CD14-positive monocyte (primary cell): ENCODE measurements at regions not wholly inside any gene's neighbourhood (a gene's known extent, or its start where the extent isn't known, plus 50 kb on each side); places are given as distances from the start of the nearest gene placed in this dataset.

Source experiments
- DNase-seq, 3 donors: peaks; one replicate each; pipeline ENCODE4 v3.0.0-alpha.2; 2011 to 2022
- H2AFZ ChIP-seq: 2 replicates; pipeline ENCODE4 v1.6.0; 2012; ENCODE audit warnings: mild to moderate bottlenecking, low read depth, low read length, inconsistent platforms; ENCODE audit not compliant: insufficient read depth, poor library complexity, severe bottlenecking
- H3K27ac ChIP-seq, 2 donors: 1 replicate in 1 of 2; 2 replicates in 1 of 2; pipeline ENCODE4 v1.5.1; 2012 to 2013; ENCODE audit warnings: low read length in 2 of 2, control low read depth in 1 of 2, inconsistent platforms in 1 of 2, low read depth in 1 of 2, mild to moderate bottlenecking in 1 of 2
- H3K27me3 ChIP-seq, 2 donors: one replicate each; pipeline versions ENCODE4 v1.6.0 to v1.6.1; 2011 to 2013; ENCODE audit warnings: low read length in 2 of 2; ENCODE audit not compliant: control insufficient read depth in 2 of 2, insufficient read depth in 2 of 2
- H3K36me3 ChIP-seq, 2 donors: replicated peaks in 1 of 2; 1 replicate in 1 of 2; 2 replicates in 1 of 2; pipeline versions ENCODE4 v1.5.1 to v1.6.1; 2012 to 2013; ENCODE audit warnings: low read length in 2 of 2, control low read depth in 1 of 2, inconsistent platforms in 1 of 2, mild to moderate bottlenecking in 1 of 2; ENCODE audit not compliant: insufficient read depth in 2 of 2, control insufficient read depth in 1 of 2
- H3K4me1 ChIP-seq, 2 donors: 1 replicate in 1 of 2; 2 replicates in 1 of 2; pipeline versions ENCODE4 v1.5.1 to v1.6.1; 2012 to 2013; ENCODE audit warnings: low read length in 2 of 2, control low read depth in 1 of 2, inconsistent platforms in 1 of 2, mild to moderate bottlenecking in 1 of 2, moderate library complexity in 1 of 2; ENCODE audit not compliant: insufficient read depth in 2 of 2, control insufficient read depth in 1 of 2
- H3K4me2 ChIP-seq: replicated peaks from 2 replicates; pipeline ENCODE3; 2012; ENCODE audit warnings: low read length, moderate library complexity, mild to moderate bottlenecking; ENCODE audit not compliant: poor library complexity, severe bottlenecking; ENCODE audit errors: extremely low read depth
- H3K4me3 ChIP-seq, 3 experiments: fragments of 200-600 bp in 1 of 3; sonication (generic) in 1 of 3; replicated peaks in 1 of 3; 1 replicate in 2 of 3; 2 replicates in 1 of 3; pipeline ENCODE4 v1.5.1; 2011 to 2013; ENCODE audit warnings: low read length in 3 of 3, mild to moderate bottlenecking in 3 of 3, control low read depth in 2 of 3, low read depth in 2 of 3, inconsistent platforms in 1 of 3, moderate library complexity in 1 of 3
- H3K79me2 ChIP-seq: 2 replicates; pipeline ENCODE4 v1.6.0; 2012; ENCODE audit warnings: mild to moderate bottlenecking, control low read depth, inconsistent platforms, low read length, moderate library complexity; ENCODE audit not compliant: insufficient read depth
- H3K9ac ChIP-seq: 2 replicates; pipeline ENCODE4 v1.6.0; 2017; ENCODE audit warnings: low read length, mild to moderate bottlenecking; ENCODE audit not compliant: insufficient read depth, poor library complexity, severe bottlenecking
- H3K9me3 ChIP-seq, 2 donors: replicated peaks in 1 of 2; 1 replicate in 1 of 2; 2 replicates in 1 of 2; pipeline versions ENCODE4 v1.5.1 to v1.6.1; 2012 to 2013; ENCODE audit warnings: low read length in 2 of 2, control low read depth in 1 of 2; ENCODE audit not compliant: control insufficient read depth in 1 of 2, insufficient read depth in 1 of 2
- H4K20me1 ChIP-seq: 2 replicates; pipeline ENCODE4 v1.6.0; 2012; ENCODE audit warnings: mild to moderate bottlenecking, low read length, control low read depth, moderate library complexity; ENCODE audit not compliant: insufficient read depth
- H3K27ac Mint-ChIP-seq, 7 donors: one replicate each; pipeline ENCODE4 v1.8.0; 2020; ENCODE audit warnings: mild to moderate bottlenecking in 7 of 7, mixed read lengths in 7 of 7, moderate library complexity in 6 of 7, inconsistent platforms in 2 of 7
- H3K27me3 Mint-ChIP-seq, 3 donors: one replicate each; pipeline ENCODE4 v1.8.0; 2021 to 2022; ENCODE audit warnings: low read depth in 3 of 3, mild to moderate bottlenecking in 3 of 3, mixed read lengths in 3 of 3, moderate library complexity in 3 of 3, inconsistent platforms in 1 of 3
- H3K36me3 Mint-ChIP-seq, 2 donors: one replicate each; pipeline ENCODE4 v1.8.0; 2020; ENCODE audit warnings: mixed read lengths in 2 of 2, inconsistent platforms in 1 of 2, mild to moderate bottlenecking in 1 of 2
- H3K4me1 Mint-ChIP-seq: one replicate; pipeline ENCODE4 v1.8.0; 2020; ENCODE audit warnings: mild to moderate bottlenecking, mixed read lengths
- H3K4me3 Mint-ChIP-seq, 2 donors: one replicate each; pipeline ENCODE4 v1.8.0; 2020; ENCODE audit warnings: mild to moderate bottlenecking in 2 of 2, mixed read lengths in 2 of 2, moderate library complexity in 1 of 2
- H3K9me3 Mint-ChIP-seq, 7 donors: one replicate each; pipeline ENCODE4 v1.8.0; 2020 to 2022; ENCODE audit warnings: mixed read lengths in 7 of 7, mild to moderate bottlenecking in 6 of 7, moderate library complexity in 6 of 7, inconsistent platforms in 2 of 7
- CTCF ChIP-seq: fragments of 200-600 bp; IDR thresholded peaks from one replicate; pipeline ENCODE4 v1.8.0; 2022; ENCODE audit warnings: antibody characterized with exemption, mild to moderate bottlenecking
- WGBS: methylation state at CpG from one replicate; pipeline ENCODE4 v1.1.5; 2013; ENCODE audit warnings: missing lambda C conversion rate; ENCODE audit not compliant: insufficient coverage; 5-methylcytosine and 5-hydroxymethylcytosine counted together
- intact Hi-C, 2 donors: fragments of 100-400 bp; cut with micrococcal nuclease; formaldehyde crosslinking; loops; one replicate each; pipeline versions ENCODE4 v1.15.0 to v1.15.1; 2023

GRCh38 chr5:4411664-4412063, 728.5 kb upstream of the ADAMTS16 start:
- Histone ChIP-seq H3K4me3 (no peak overlapping the region), H3K9ac (no peak overlapping the region), H4K20me1 (no peaks in the 10 kb centered on the region), H3K9me3 (peaks cover 0 to 28% of the 10 kb centered on the region in 2 donors), H2AFZ (no peak overlapping the region), H3K27ac (no peak overlapping the region), H3K79me2 (no peaks in the 10 kb centered on the region), H3K27me3 (no peaks in the 10 kb centered on the region), H3K36me3 (no peaks in the 10 kb centered on the region), H3K4me1 (no peaks in the 10 kb centered on the region), H3K4me2 (no peak overlapping the region)
- H3K36me3 Mint-ChIP-seq: no peaks in the 10 kb centered on the region
- H3K9me3 Mint-ChIP-seq: peaks cover 2 to 26% (median 6%) of the 10 kb centered on the region in 7 donors
- WGBS: 60% methylated on average over 1 of the region's 8 CpGs
- H3K4me3 Mint-ChIP-seq: no peak overlapping the region
- no peaks in the 10 kb centered on the region for H3K4me1 Mint-ChIP-seq
- no peak for DNase-seq
- no peak for TF ChIP-seq CTCF
- H3K27ac Mint-ChIP-seq: no peak overlapping the region
- peaks cover 0 to 1% (median 0%) of the 10 kb centered on the region in 3 donors for H3K27me3 Mint-ChIP-seq
- intact Hi-C loops: no loop called here

- Mint-ChIP-seq H3K4me1 (no peaks in the 10 kb centered on the region), H3K27ac (no peak overlapping the region), H3K9me3 (peaks cover 1 to 23% (median 5%) of the 10 kb centered on the region in 7 donors), H3K27me3 (peaks cover 0 to 1% (median 1%) of the 10 kb centered on the region in 3 donors), H3K4me3 (no peak overlapping the region), H3K36me3 (no peaks in the 10 kb centered on the region)
- H3K79me2 ChIP-seq: no peaks in the 10 kb centered on the region
- no peaks in the 10 kb centered on the region for H3K27me3 ChIP-seq
- no peak overlapping the region for H2AFZ ChIP-seq
- peaks cover 0 to 23% of the 10 kb centered on the region in 2 donors for H3K9me3 ChIP-seq
- no peaks in the 10 kb centered on the region for H3K4me1 ChIP-seq
- H3K4me3 ChIP-seq: no peak overlapping the region
- no peak overlapping the region for H3K4me2 ChIP-seq
- H3K27ac ChIP-seq: no peak overlapping the region
- intact Hi-C loops: no loop called here
- no peak for DNase-seq
- H3K9ac ChIP-seq: no peak overlapping the region
- 75% methylated on average over 2 of the region's 8 CpGs for WGBS
- H3K36me3 ChIP-seq: no peaks in the 10 kb centered on the region
- no peaks in the 10 kb centered on the region for H4K20me1 ChIP-seq
- no peak for TF ChIP-seq CTCF
These were observed 726.1 kb upstream of the ADAMTS16 start for GRCh38 chr5:4413996-4414395.
